HG03558 (cell line): ENCODE measurements at regions not wholly inside any gene's neighbourhood (a gene's known extent, or its start where the extent isn't known, plus 50 kb on each side); places are given as distances from the start of the nearest gene placed in this dataset.

Source experiments
- ATAC-seq: cut with Tn5 transposase; IDR thresholded peaks from one replicate; pipeline ENCODE4 v1.9.1; 2021; ENCODE audit warnings: moderate number of reproducible peaks; ENCODE audit not compliant: unreplicated experiment; ENCODE audit errors: extremely low read depth

DNA sequence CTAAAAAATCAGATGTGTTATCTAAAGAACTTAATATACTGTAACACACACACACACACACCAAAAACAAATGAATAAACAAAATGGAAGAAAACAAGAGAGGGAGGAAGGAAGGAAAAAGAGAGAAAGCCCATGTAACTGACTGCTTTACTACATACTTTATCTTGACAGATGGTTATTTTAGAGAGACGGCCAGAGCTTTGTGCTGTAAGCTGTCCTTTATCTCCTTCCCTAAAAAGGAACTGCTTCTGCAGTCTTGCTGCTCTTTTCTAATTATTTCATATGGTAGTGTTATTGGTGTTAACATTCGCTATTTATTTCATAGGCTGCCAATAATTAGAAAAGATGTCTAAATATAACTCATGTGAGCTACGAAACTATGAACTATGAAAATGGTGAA is 1384.6 kb downstream of the MRPL39 start:
- ATAC-seq = no peak

DNA sequence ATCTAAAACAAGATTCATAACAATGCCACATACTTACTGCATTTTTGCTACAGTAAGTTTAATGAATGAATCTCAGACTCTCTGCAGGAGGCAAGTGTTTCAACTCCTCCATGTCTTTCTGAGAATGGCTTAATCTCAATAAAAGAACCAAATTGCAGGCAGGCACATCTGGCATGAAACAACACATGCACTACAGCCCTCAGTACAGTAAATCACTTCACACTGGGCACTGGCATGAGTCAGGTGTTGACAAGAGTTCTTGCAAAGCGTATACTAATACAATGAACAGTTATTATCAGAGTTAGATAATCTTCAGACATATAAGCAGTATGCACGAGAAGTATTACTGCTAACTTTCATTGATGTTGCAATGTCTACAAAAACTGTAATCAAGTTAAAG is 1386.8 kb downstream of the MRPL39 start:
- no peak for ATAC-seq

DNA sequence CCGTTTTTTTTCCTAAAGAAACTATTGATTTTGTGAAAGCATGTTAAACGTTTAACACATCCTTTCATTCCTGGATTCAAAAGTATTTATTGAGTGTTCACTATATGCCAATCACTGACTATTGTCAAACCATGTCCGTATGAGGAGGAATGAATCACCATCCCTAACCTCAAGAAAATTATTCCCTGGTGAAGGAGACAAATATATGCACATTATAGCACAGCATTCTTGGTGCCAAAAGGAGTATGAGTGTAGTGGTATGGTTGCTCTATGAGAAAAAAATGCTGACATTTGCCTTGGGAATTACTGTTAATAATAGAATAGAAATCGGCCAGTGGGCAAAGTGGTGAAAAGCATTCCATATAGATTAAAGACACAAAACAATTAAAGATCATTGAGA is 1390.1 kb downstream of the MRPL39 start:
- no peak for ATAC-seq

DNA sequence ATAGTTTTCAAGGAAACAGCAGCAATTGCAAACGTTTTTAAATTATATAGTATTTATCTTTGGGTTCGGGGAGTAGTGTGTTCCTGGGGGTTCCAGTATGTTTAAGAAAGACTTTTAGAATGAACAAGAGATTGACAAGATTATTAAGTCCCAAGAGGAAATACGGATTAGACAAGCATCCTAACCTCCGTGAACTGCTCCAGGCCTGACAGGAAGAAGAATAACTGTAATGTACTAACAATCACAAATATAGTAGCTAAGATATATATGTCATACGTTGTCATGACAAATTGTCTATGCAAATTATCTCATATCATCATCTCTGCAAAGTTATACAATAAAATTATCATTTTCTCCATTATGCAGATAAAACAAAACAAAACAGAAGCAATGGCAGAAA is 1397.2 kb downstream of the MRPL39 start:
- ATAC-seq = no peak

DNA sequence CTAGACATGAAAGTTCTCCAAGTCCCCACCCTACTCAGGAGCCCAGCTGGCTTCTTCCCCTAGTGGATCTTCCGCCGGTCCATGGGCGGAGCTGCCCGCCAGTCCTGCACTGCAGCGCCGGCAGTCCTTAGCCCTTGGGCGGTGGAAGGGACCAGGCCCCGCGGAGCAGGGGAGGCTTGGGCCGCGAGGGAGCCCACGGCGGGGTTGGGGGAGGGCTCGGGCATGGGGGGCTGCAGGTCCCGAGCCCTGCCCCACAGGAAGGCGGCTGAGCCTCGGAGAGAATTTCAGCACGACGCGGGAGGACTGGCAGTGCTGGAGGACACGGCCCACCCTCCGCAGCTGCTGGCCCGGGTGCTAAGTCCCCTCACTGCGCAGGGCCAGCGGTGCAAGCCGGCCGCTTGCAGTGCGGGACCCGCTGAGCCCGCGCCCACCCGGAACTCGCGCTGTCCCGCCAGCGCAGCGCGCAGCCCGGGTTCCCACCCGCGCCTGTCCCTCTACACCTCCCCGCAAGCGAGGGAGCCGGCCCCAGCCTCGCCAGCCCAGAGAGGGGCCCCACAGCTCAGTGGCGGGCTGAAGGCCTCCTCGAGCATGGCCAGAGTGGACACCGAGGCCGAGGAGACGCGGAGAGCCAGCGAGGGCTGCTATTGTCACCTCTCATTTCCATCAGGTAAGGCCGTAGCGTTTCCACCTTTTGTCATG is 1398.6 kb downstream of the MRPL39 start:
- ATAC-seq = no peak

DNA sequence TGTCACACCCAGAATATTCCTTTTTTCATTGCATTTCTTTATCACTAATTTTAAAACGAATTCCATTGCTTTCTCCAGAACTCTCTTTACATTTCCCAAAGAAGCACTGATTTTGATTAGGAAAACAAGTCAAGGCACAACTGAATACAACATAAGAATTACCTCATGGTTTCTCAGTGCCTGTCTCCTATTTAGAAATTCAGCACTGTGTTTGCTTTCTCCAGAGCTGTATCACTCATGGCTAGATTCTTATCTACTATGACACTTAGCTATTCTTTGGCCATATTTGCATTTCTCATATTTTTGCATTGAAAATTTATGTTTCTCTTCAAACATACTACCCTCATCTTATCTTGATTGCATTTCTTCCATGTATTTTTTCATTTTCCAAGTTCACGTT is 1402.0 kb downstream of the MRPL39 start:
- no peak for ATAC-seq

DNA sequence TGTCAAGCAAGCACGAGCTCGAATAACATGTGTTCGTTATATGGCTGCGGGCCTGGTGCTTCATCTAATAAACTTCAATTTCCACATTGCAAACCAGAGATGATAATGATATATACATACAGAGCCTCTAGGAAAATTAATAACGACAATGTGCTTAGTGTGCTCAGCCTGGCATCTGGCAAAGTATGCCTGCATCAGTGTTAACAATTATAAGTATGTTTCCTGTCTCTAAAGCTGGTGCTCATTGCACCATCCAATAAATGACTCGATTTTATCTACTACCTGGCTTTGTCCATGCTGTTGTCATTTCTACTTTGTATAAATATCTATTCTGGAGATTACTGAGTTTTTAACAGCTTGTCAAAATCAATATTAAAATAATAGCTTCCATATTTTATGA is 1402.6 kb downstream of the MRPL39 start:
- ATAC-seq = no peak

DNA sequence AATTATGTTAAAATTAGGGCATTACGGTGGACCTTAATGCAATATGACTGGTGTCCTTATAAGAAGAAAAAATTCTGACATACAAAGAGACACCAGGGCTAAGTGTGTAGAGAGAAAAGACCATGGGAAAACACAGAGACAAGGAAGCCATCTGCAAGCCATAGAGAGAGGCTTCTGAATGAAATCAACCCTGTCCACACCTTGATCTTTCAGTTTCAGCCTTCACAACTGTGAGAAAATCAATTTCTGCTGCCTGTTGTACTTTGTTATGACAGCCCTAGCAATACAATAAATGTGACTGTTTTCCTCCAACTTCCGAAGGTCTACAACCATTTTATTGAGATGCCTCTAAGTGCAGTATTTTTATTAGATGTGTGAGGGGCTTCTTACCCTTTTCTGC is 1407.2 kb downstream of the MRPL39 start:
- peak; percentile 74 for ATAC-seq

DNA sequence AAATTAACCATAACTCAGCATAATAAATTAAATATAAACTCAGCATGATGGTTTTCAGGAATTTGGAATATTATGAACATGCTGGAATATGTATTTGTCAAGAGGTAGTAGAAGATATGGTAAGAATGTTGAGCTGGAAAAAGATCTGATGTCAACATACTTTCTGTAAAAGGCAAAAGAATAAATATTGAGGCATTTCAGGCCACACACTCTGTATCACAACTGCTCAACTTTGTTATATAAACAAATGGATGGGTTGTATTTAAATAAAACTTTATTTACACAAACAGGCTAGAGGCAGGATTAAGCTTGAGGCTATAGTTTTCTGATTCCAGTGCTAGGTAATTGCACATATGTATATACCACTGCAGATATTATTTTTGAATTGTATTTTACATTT is 1409.4 kb downstream of the MRPL39 start:
- no peak for ATAC-seq

DNA sequence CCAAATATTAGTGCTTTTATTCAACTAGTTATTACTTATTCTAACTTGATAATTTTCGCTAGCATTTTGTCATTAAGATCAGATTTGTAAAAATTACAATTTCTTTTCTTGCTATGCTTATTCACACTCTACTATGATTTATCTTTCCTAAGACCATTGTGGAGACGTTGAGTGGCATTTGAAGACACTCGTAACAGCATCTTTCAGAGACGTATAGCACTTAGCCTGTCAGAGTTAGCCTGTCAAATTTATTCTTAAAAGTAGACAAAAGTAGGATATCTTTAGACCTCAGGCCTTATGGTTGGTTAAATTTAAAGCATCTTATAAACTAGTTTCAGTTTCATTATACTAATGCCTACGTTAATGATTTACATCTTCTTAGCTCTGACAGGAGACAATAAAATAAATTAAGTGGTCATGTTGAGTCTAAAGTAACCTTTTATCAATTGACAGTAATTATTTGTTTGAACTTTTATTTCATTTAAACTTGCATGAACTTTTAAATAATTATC is 1410.1 kb downstream of the MRPL39 start:
- no peak for ATAC-seq

DNA sequence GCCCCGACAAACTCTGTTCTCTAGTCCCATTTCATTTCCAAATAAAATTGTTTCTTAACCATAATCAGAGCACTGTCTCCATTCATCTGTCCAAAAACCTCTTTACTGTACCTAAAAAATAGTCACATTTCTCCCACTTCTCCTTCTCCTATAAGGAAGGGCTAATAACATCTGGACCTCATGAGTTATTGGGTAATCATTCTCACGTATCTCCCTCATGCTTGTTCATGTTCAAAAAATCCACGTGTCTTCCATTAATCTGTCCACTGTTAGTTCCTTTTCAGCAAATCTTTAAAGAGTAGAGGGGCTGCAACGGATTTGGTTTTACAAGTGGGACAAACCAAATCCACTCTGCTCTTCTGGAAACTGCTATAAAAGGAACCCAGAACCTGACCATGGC is 1418.8 kb downstream of the MRPL39 start:
- ATAC-seq = no peak

DNA sequence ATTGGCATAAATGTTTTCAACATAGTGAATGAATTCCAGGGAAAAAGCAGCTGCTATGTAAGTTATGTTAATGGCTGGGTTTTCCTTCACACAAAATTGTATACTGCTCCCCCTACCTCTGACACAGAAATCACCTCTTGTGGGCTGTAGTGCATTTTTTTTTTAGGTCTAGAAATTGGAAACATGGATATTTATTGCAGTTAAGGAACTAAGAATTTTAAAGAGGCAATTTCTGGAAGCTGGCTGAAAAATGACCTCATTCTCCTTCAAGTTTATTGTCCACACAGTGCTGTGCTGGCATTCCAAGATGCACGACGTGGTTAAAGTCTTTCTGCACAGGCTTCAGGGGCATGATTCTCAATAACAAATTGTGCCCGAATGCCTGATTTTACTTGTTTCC is 1424.2 kb downstream of the MRPL39 start:
- no peak for ATAC-seq

DNA sequence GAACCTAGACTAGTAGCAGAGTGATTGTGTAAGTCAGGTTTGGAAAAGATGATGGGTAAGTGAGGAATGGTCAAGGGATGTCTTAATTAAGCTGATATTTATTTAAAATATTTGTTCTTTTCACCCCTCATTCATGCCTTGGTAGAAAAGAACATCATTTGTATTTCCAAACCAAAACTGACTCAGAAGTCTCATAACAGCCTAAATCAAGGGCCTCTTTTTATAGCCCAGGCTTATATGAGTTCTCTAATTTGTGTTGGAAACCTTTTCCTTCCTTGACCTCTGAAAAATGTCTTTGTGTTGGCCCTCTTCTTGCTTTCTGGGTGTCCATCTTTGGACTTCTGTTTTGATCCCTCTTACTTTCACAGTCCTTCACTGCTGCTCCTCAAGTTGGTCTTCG is 1428.2 kb downstream of the MRPL39 start:
- ATAC-seq = no peak

DNA sequence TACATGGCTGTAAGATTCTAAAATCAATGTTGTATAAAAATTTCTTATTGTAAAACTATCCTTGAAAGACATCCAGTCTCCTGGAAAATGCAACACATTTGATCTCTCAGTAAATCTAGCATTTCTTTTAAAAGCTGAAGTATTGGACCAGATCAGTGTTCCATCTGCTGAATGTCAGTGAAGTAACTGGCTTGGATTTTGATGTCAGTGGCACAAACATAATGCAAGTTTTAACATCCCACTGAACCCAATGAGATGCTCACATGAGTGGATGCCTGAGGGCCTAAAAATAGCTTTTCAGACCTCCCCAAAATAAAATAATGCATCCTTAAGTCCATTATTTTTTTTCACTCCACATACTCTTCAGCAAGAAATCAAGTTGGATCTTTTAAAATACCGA is 1432.2 kb downstream of the MRPL39 start:
- ATAC-seq = no peak

DNA sequence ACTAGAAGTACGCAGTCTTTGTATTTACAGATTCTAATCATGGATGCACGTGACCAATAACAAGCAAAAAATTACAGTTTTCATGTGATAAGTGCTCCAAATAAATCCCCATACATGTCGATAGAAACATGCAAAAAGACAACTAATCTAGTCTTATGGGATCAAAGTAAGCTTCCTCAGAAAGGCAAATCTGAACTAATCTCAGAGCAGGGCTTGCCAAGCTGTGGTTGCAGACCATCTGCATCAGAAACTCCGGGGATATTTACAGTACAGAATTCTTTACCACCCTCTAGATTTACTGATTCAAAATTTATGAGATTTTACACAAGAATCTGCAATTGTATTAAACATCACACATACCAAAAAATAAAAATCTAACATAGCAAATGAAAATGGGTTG is 1435.5 kb downstream of the MRPL39 start:
- ATAC-seq = no peak

DNA sequence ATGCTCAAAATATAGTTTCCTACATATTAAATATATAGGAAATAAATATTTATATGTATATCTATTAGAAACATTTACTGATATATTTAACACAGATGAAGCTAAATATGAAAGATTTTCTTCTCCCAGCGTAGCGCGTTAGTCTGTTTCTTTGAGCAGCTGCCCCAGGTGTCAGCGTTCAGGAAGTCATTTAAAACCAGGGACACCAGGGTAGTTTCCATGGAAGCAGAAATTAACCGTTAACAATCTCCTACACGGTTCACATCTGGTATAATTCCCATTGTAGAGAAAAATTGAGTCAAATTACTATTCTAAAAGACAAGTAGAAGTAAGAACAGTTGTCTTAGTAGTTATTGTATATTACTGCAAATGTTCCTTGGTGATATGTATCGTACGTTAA is 1443.7 kb downstream of the MRPL39 start:
- no peak for ATAC-seq

DNA sequence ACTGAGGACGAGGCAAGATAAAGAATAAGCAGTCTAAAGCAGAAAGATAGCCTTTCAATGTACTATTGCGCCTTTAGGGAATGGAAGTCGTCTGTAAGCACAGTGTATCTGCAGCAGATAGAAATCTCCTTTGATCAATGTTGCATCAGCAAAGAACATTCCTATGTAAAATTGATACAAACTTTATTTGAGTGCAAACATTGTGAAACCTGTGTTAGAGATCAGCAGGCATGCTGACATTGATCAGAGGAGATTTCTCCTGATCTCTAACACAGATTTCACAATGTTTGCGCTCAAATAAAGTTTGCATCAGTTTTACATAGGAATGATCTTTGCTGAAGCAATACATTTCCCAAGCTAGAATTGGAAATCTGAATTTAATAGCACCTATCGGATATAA is 1446.8 kb downstream of the MRPL39 start:
- no peak for ATAC-seq

DNA sequence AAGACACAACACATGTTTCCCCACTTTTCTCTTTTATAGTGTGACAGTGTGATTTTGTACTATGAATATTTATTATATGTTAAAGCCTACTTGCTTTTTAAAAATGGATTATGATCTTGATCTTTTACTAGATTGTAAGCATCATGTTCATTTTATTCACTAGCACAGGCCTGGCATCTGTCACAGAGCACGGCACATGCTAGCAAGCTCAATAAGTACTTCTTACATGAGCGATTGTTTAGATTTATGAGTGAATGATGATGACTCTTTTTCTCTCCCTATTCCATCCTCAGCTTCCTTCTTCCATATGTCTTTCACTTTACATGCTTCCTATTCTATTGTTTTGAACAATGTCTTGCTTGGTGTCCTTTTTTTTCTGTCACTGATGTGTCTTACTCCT is 1454.1 kb downstream of the MRPL39 start:
- no peak for ATAC-seq

DNA sequence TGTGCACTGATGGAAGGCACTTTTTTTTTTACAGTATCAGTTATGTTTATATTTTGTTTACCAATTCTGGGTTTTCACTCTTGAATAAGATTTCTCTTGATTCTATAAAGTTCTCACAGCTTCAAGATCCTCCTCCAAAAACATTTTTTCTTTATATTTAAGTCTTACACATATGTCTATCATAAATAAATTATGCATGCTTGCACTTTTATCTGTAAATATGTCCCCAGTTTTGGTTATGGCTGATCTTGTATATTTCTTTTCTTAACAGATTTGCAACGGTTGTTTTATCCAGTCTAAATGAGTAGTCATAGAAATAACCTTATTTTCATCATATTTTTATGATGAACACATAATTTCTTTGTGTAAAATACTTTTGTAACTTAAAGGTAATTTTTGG is 1456.5 kb downstream of the MRPL39 start:
- ATAC-seq = no peak

DNA sequence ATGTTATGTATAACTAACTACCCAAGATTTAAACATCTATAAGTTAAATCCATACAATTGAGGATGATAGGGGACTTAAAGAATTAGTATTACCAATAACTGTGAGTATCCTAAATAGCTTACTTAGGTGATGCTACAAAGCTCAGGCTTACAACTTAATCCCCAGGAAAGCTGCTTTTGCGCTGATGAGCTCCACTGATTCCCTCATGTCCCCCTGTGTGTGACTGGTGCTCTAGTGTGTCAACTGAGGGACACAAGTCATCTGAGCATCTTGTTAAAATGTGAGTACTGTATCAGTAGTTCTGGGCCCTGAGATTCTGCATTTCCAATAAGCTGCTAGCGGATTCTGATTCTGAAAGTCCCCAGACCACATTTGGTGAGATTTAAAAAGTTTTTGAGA is 1458.8 kb downstream of the MRPL39 start:
- no peak for ATAC-seq

DNA sequence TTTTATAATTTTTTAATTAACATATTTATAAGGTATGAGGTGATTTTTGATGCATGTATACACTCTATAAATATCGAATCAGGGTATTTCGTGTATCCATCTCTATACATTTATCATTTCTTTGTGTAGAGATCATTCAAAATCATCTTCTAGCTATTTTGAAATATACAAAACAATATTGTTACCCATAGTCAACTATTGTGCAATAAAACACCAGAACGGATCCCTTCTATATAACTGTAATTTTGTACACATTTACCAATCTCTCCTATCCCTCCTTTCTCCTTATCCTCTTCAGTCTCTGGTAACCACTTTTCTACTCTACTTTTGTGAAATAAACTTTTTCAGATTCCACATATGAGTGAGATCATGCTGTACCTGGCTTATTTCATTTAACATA is 1459.6 kb downstream of the MRPL39 start:
- no peak for ATAC-seq

DNA sequence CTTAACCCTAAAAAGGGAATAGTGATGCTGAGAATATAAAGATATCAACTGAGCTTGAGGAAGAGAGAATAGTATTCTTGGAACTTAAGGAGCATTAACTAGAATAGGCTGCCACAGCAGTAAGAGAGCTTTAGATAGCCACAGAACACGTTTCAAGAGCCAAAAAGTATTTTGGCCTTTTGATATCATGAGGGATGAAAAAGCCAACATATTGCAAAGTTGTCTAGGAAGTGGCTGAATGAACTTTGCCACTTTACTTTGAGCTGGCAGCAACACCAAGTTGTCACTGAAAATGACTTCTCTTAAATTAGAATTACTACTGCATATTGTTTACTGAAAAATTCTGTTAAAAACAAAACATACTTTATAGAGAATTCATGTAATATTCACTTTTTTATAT is 1476.2 kb downstream of the MRPL39 start:
- no peak for ATAC-seq

DNA sequence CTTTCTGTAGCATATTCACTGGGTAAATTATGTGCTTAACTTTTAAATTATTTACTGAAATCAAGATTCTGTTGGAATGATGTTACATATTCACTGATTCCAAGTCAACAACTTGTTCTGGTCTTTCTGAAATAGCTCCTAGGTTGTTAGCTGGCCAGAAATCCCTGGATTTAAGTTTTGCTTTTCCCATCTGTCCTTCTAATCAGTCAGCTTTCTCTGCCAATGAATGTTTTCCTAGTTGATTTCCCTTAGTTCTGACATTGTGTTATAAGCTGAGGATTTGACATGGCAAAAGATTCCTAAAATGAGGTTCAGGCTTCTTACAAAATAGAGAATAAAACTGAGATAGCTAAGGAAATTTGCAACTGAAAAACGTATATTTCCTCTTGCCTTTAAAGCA is 1479.6 kb downstream of the MRPL39 start:
- ATAC-seq = no peak
